Fibroblast of lung (primary cell): ENCODE measurements at regions not wholly inside any gene's neighbourhood (a gene's known extent, or its start where the extent isn't known, plus 50 kb on each side); places are given as distances from the start of the nearest gene placed in this dataset.

ENCODE experiments used
- DNase-seq, 2 donors: peaks; one replicate each; pipeline versions ENCODE4 v3.0.0 to v3.0.0-alpha.2; 2010; ENCODE audit warnings: low read depth in 2 of 2
- H2AFZ ChIP-seq: 2 replicates; pipeline ENCODE4 v1.5.1; 2012; ENCODE audit warnings: low read length, control low read depth, inconsistent platforms
- H3K27ac ChIP-seq: 2 replicates; pipeline ENCODE4 v1.5.1; 2011; ENCODE audit warnings: low read length, control low read depth; ENCODE audit not compliant: insufficient read depth
- H3K27me3 ChIP-seq: 2 replicates; pipeline ENCODE4 v1.5.1; 2011; ENCODE audit warnings: mild to moderate bottlenecking, low read length; ENCODE audit not compliant: control insufficient read depth, insufficient read depth
- H3K36me3 ChIP-seq: 2 replicates; pipeline ENCODE4 v1.5.1; 2011; ENCODE audit warnings: low read length; ENCODE audit not compliant: control insufficient read depth, insufficient read depth
- H3K4me1 ChIP-seq: 2 replicates; pipeline ENCODE4 v1.5.1; 2011; ENCODE audit warnings: low read length; ENCODE audit not compliant: control insufficient read depth, insufficient read depth; ENCODE audit errors: extremely low read depth
- H3K4me2 ChIP-seq: 2 replicates; pipeline ENCODE4 v1.5.1; 2011; ENCODE audit warnings: low read length, control low read depth; ENCODE audit not compliant: insufficient read depth; ENCODE audit errors: extremely low read depth
- H3K4me3 ChIP-seq, 4 experiments: fragments of 200-600 bp in 1 of 4; sonication (generic) in 1 of 4; replicated peaks in 1 of 4; 2 replicates each; pipeline ENCODE4 v1.5.1; 2011 to 2016; ENCODE audit warnings: low read length in 4 of 4, low read depth in 3 of 4, mild to moderate bottlenecking in 3 of 4, control low read depth in 2 of 4, inconsistent platforms in 1 of 4, mixed read lengths in 1 of 4; ENCODE audit not compliant: insufficient read depth in 1 of 4; ENCODE audit errors: control extremely low read depth in 1 of 4
- H3K79me2 ChIP-seq: 2 replicates; pipeline ENCODE4 v1.5.1; 2012; ENCODE audit warnings: mild to moderate bottlenecking, low read length, inconsistent platforms; ENCODE audit not compliant: control insufficient read depth, insufficient read depth
- H3K9ac ChIP-seq: 2 replicates; pipeline ENCODE4 v1.5.1; 2011; ENCODE audit warnings: mild to moderate bottlenecking, low read length, control low read depth; ENCODE audit not compliant: insufficient read depth
- H3K9me3 ChIP-seq: 2 replicates; pipeline ENCODE4 v1.5.1; 2012; ENCODE audit warnings: low read depth, low read length; ENCODE audit not compliant: control insufficient read depth, insufficient read depth
- H4K20me1 ChIP-seq: 2 replicates; pipeline ENCODE4 v1.5.1; 2011; ENCODE audit warnings: low read length; ENCODE audit not compliant: control insufficient read depth, insufficient read depth; ENCODE audit errors: extremely low read depth
- EZH2 ChIP-seq: IDR thresholded peaks from 2 replicates; pipeline ENCODE4 v1.5.1; 2012; ENCODE audit warnings: low read length, control low read depth, mild to moderate bottlenecking; ENCODE audit errors: missing control alignments
- TF ChIP-seq, protein P1 (sequence below), 2 donors: IDR thresholded peaks in 1 of 2; conservative IDR thresholded peaks in 1 of 2; 1 replicate in 1 of 2; 2 replicates in 1 of 2; pipeline ENCODE4 v1.5.1; 2011 to 2012; ENCODE audit warnings: low read length in 2 of 2, control low read depth in 1 of 2, inconsistent platforms in 1 of 2, low read depth in 1 of 2, mild to moderate bottlenecking in 1 of 2

DNA sequence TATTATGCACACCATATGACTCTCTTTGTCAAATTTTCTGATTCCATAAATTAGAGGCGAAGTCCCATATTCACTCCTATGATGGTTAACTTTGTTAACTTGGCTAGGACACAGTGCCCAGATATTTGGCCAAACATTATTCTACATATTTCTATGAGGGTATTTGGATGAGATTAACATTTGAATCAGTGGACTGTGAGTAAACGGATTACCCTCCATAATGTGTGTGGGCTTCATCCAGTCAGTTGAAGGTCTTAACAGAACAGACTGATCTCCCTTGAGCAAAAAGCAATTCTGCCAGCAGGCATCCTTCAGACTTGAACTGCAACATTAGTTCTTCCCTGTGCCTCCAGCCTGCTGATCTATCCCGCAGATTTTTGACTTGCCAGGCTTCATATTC, 69.9 kb downstream of the FZD4 start:
- Histone ChIP-seq H4K20me1 (no peaks in the 10 kb centered on the region), H3K4me1 (no peaks in the 10 kb centered on the region), H2AFZ (no peak overlapping the region), H3K36me3 (no peaks in the 10 kb centered on the region), H3K4me3 (no peak overlapping the region), H3K9me3 (no peaks in the 10 kb centered on the region), H3K27ac (no peak overlapping the region), H3K79me2 (no peaks in the 10 kb centered on the region), H3K9ac (no peak overlapping the region), H3K27me3 (no peaks in the 10 kb centered on the region), H3K4me2 (no peak overlapping the region)
- no peak for DNase-seq
- no peak for TF ChIP-seq EZH2
- TF ChIP-seq, protein P1, sequence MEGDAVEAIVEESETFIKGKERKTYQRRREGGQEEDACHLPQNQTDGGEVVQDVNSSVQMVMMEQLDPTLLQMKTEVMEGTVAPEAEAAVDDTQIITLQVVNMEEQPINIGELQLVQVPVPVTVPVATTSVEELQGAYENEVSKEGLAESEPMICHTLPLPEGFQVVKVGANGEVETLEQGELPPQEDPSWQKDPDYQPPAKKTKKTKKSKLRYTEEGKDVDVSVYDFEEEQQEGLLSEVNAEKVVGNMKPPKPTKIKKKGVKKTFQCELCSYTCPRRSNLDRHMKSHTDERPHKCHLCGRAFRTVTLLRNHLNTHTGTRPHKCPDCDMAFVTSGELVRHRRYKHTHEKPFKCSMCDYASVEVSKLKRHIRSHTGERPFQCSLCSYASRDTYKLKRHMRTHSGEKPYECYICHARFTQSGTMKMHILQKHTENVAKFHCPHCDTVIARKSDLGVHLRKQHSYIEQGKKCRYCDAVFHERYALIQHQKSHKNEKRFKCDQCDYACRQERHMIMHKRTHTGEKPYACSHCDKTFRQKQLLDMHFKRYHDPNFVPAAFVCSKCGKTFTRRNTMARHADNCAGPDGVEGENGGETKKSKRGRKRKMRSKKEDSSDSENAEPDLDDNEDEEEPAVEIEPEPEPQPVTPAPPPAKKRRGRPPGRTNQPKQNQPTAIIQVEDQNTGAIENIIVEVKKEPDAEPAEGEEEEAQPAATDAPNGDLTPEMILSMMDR (conservative IDR thresholded peaks at IDR 0.05 in 1 of 2, IDR thresholded peaks at IDR 0.05 in 1 of 2; ENCODE audit: low read depth in 1 of 2, low read length in 2 of 2) = no peak

DNA sequence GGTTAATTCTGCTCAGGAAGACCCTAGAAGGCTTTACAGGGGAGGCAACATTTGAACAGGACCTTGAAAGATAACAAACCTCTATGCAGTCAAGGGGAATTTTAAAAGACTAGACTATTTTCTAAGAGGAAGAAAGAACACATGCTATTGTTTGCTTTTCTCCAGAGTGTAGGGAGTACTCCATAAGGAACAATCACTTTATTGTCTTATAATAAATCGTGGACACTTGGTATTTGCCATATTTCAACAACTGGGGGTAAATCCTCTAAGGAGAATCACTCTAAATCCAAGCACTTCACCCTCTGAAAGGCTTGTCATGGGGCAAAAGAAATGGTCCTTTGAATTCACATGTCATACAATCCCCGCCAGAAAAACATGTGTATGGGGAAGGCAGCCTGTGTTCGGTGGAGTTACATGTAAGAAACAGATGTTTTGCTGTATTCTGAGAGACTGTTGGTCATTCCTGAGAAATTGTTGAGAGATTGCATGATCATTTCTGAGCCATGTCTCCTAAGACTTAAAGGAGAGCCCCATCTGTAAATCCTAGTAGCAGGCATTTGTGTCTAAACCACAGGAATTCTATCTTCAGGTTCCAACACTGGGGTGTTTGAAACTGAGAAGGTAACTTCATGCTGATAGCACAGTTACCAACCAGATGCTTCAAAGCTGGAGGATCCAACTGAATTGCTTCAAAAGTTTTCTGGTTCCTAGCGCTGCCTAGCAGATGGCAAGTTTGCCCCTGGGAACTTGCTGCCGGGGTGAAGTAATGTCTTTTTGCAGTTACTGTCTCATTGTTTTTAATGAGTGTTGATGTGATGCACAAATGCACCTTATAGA, 66.8 kb downstream of the FZD4 start:
- no peak overlapping the region for H3K9ac ChIP-seq
- no peak overlapping the region for H3K4me3 ChIP-seq
- H3K9me3 ChIP-seq = no peaks in the 10 kb centered on the region
- H3K27ac ChIP-seq = no peak overlapping the region
- H3K79me2 ChIP-seq = no peaks in the 10 kb centered on the region
- H3K27me3 ChIP-seq = no peaks in the 10 kb centered on the region
- TF ChIP-seq, protein P1 (conservative IDR thresholded peaks at IDR 0.05 in 1 of 2, IDR thresholded peaks at IDR 0.05 in 1 of 2; ENCODE audit: low read depth in 1 of 2, low read length in 2 of 2) = no peak
- no peak for TF ChIP-seq EZH2
- DNase-seq = peak in 1 of 2 donors; percentile 92
- no peak overlapping the region for H3K4me2 ChIP-seq
- H2AFZ ChIP-seq = no peak overlapping the region
- H4K20me1 ChIP-seq = no peaks in the 10 kb centered on the region
- H3K4me1 ChIP-seq = no peaks in the 10 kb centered on the region
- H3K36me3 ChIP-seq = no peaks in the 10 kb centered on the region

DNA sequence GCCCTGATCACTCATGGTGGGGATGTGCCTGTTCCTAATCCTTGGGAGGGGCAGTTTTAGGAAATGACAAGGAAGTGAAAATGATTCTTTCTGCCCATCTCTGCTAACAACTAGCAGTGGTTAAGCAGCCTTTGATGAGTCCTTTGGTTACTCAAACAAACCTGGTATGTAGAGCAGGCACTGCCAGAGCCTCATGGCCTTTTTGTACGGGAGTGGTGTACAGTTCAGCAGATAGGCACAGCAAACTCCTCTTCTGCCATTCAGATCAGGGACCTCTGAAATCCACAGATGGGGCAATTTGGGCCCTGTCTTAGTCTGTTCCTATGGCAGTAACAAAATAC, 66.2 kb downstream of the FZD4 start:
- no peak overlapping the region for H3K9ac ChIP-seq
- H3K9me3 ChIP-seq = no peaks in the 10 kb centered on the region
- no peak overlapping the region for H3K27ac ChIP-seq
- H2AFZ ChIP-seq = no peak overlapping the region
- H3K4me2 ChIP-seq = no peak overlapping the region
- H4K20me1 ChIP-seq = no peaks in the 10 kb centered on the region
- no peak overlapping the region for H3K4me3 ChIP-seq
- H3K27me3 ChIP-seq = no peaks in the 10 kb centered on the region
- H3K4me1 ChIP-seq = no peaks in the 10 kb centered on the region
- H3K79me2 ChIP-seq = no peaks in the 10 kb centered on the region
- no peaks in the 10 kb centered on the region for H3K36me3 ChIP-seq
- DNase-seq = no peak
- TF ChIP-seq EZH2 = no peak
- TF ChIP-seq, protein P1 (conservative IDR thresholded peaks at IDR 0.05 in 1 of 2, IDR thresholded peaks at IDR 0.05 in 1 of 2; ENCODE audit: low read depth in 1 of 2, low read length in 2 of 2) = no peak
